Cardiac muscle cell (in vitro differentiated cells and primary cell): ENCODE measurements at regions not wholly inside any gene's neighbourhood (a gene's known extent, or its start where the extent isn't known, plus 50 kb on each side); places are given as distances from the start of the nearest gene placed in this dataset.

ENCODE experiments used
- DNase-seq, 2 donors: peaks; one replicate each; pipeline versions ENCODE4 v3.0.0 to v3.0.0-alpha.2; 2010 to 2017; ENCODE audit warnings: low read depth in 1 of 2, low spot score in 1 of 2
- H3K27ac ChIP-seq: fragments of 200-600 bp; sonication (generic); 2 replicates; pipeline ENCODE4 v1.5.1; 2016
- H3K27me3 ChIP-seq: fragments of 200-600 bp; sonication (generic); 2 replicates; pipeline ENCODE4 v1.6.0; 2016; ENCODE audit warnings: control low read depth
- H3K36me3 ChIP-seq: fragments of 200-600 bp; sonication (generic); 2 replicates; pipeline ENCODE4 v1.5.1; 2016; ENCODE audit warnings: control low read depth
- H3K4me1 ChIP-seq: fragments of 200-600 bp; sonication (generic); 2 replicates; pipeline ENCODE4 v1.8.1; 2017; ENCODE audit warnings: low read depth, mild to moderate bottlenecking, mixed run types
- H3K4me3 ChIP-seq: fragments of 200-600 bp; sonication (generic); 2 replicates; pipeline ENCODE4 v1.5.1; 2016; ENCODE audit warnings: mild to moderate bottlenecking
- H3K9me3 ChIP-seq: fragments of 200-600 bp; sonication (generic); 2 replicates; pipeline ENCODE4 v1.5.1; 2017; ENCODE audit warnings: low read depth, mild to moderate bottlenecking, control low read depth
- CTCF ChIP-seq: IDR thresholded peaks from 2 replicates; pipeline ENCODE4 v1.5.1; 2012; ENCODE audit warnings: low read depth, mild to moderate bottlenecking, low read length

DNA sequence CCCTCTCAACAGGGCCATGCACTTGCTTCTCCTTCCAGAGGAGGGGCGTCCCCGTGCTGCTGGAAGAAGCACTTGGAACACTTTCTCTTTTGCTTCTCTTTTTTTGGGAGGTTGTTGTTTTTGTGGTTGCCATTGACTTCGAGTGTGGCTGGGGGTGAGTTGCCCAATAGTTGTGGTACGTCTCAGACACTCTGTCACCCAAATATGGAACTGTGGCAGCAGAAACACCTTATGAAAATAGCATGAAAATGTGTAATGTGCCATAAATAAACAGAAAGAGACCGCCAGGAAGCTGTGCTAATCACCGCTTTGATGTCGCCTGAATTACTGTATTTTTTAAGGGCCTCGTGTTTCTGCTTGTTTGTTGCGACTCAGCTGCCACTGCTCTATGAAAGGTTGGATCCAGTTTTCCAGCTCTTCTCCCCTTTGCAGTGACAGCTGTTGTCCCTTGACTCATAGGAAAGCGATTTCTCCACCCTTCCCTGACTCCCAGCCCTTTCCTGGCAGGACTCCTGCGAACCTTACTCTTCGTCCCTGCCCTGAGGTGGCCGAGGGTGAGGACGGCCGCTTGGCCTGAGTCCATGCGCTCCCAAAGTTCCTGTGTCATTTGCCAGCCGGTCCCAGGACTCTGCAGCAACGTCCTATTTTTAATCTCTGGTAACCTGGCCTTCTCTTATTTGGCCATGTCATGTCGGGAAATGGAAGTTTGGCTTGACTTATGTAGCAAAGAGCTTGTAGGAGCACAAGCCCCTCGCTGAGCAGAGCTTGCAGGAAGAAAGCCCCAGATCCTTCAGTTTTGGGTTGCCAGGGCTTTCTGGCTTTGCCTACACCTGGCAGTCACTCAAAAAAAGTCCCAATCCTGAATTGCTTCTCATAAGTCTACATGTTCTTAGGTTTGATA is 694.6 kb downstream of the QKI start:
- DNase-seq, result peak in 1 of 2 donors; percentile 61
- Histone ChIP-seq H3K9me3 (no peaks in the 10 kb centered on the region), H3K27ac (no peak overlapping the region), H3K27me3 (no peaks in the 10 kb centered on the region), H3K4me1 (no peaks in the 10 kb centered on the region), H3K4me3 (no peak overlapping the region), H3K36me3 (no peaks in the 10 kb centered on the region)
- no peak for TF ChIP-seq CTCF

- H3K4me3 ChIP-seq, result no peak overlapping the region
- no peaks in the 10 kb centered on the region for H3K4me1 ChIP-seq
- no peaks in the 10 kb centered on the region for H3K36me3 ChIP-seq
- no peak for DNase-seq
- no peak overlapping the region for H3K27ac ChIP-seq
- no peak for TF ChIP-seq CTCF
- H3K27me3 ChIP-seq, result no peaks in the 10 kb centered on the region
- H3K9me3 ChIP-seq, result no peaks in the 10 kb centered on the region
Observed at GRCh38 chr6:164108092-164108491, 693.6 kb downstream of the QKI start.

DNA sequence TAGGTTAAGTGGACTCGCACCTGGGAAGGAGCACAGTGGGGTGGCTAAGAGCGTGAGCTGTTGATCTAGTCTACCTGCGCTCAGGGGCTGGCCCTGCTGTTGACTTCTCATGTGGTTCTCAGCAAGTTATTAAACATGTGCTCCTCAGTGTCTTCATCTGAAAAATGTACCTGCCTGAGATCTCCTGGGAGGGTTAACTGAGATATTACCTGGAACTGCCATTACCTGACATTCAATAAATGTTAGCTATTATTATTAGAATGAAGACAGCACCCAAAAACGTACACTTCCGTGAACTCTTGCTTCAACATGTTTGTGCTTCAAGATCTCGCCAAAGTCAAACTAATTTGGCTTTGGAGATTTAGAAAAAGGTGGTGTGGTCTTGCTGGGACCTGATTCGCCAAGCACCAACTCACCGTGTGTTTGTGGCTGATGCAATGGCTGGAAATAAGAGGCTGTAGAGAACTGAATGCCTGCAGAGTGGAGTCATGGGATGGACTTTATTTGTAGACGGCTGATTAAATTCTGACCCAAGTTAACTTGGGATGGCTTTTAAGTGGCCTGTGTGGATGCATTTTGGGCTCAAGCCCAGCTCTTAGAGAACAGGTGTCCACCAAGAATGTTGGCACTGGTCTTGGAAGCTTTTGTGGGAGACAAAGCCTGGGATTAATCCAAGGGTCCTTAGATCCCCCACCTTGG is 692.9 kb downstream of the QKI start:
- no peak overlapping the region for H3K4me3 ChIP-seq
- no peaks in the 10 kb centered on the region for H3K9me3 ChIP-seq
- TF ChIP-seq CTCF, result no peak
- H3K27ac ChIP-seq, result no peak overlapping the region
- peak in 1 of 2 donors; percentile 58 for DNase-seq
- no peaks in the 10 kb centered on the region for H3K27me3 ChIP-seq
- H3K4me1 ChIP-seq, result no peaks in the 10 kb centered on the region
- no peaks in the 10 kb centered on the region for H3K36me3 ChIP-seq

- DNase-seq, result peak; percentile 50 to 59
Observed at GRCh38 chr6:164106345-164106769, 691.8 kb downstream of the QKI start.

DNA sequence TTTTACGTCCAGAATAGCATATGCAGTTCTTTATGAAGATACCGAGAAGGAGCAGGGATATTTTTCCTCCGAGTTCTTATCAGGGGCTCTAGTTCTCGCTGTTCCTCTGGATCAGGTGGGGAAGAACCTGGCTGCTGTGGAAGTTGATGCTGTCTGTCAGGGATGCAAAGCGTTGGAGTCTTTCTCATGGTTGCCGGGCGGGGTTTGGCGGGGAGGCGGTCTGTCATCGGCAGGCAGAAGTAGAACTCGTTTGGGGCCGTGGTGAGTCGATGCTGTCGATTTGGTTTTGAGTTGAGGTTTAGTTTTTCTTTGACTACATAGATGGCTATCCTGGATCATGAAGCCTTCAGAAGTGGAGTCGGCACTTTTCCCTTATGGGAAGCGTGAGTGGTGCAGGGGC is 691.2 kb downstream of the QKI start:
- no peaks in the 10 kb centered on the region for H3K36me3 ChIP-seq
- no peaks in the 10 kb centered on the region for H3K9me3 ChIP-seq
- no peak for DNase-seq
- no peak for TF ChIP-seq CTCF
- H3K4me3 ChIP-seq, result no peak overlapping the region
- no peak overlapping the region for H3K27ac ChIP-seq
- H3K4me1 ChIP-seq, result no peaks in the 10 kb centered on the region
- H3K27me3 ChIP-seq, result no peaks in the 10 kb centered on the region

More at GRCh38 chr6:164106345-164106769, 691.8 kb downstream of the QKI start:
- peak; percentile 73 for TF ChIP-seq CTCF
- Histone ChIP-seq H3K4me3 (no peak overlapping the region), H3K36me3 (no peaks in the 10 kb centered on the region), H3K27me3 (no peaks in the 10 kb centered on the region), H3K9me3 (no peaks in the 10 kb centered on the region), H3K4me1 (no peaks in the 10 kb centered on the region), H3K27ac (no peak overlapping the region)
